ENCODE measurements at regions not wholly inside any gene's neighbourhood (a gene's known extent, or its start where the extent isn't known, plus 50 kb on each side); places are given as distances from the start of the nearest gene placed in this dataset.

GRCh38 chr5:2869471-2869870, 118.0 kb upstream of the IRX2 start:
- TF ChIP-seq EZH2 (IDR thresholded peaks at IDR 0.05; ENCODE audit: low read length, missing control alignments) (no peak), CTCF (conservative IDR thresholded peaks at IDR 0.05 in 1 of 2, IDR thresholded peaks at IDR 0.05 in 1 of 2; ENCODE audit: low read depth in 1 of 2, low read length in 2 of 2) (no peak)
